ENCODE measurements at regions not wholly inside any gene's neighbourhood (a gene's known extent, or its start where the extent isn't known, plus 50 kb on each side); places are given as distances from the start of the nearest gene placed in this dataset.
"Not testable (repeated sequence)": the region's sequence is repeated elsewhere in the genome, so short reads cannot be mapped to it uniquely, and the experiment has no call there.

DNA sequence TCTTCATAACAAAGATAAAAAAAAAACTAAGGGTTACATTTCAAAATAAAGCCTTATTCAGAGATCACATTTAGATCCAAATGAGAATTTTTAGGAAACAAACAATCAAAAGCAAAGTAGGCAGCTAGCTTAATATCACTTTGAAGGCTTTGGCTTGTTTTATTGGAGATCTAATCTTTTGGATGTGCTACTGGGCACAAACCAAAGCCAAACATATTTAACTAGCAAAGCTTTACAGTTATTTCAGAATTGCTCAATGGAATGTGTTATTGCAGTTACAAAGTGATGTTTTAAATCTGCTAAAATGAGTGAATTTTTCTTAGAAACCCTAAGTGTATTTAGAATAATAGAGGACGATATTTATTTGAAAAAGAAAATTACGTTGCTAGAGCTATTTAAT lies 114.7 kb upstream of the KLHL1 start:
- DNase-seq, result no peak

DNA sequence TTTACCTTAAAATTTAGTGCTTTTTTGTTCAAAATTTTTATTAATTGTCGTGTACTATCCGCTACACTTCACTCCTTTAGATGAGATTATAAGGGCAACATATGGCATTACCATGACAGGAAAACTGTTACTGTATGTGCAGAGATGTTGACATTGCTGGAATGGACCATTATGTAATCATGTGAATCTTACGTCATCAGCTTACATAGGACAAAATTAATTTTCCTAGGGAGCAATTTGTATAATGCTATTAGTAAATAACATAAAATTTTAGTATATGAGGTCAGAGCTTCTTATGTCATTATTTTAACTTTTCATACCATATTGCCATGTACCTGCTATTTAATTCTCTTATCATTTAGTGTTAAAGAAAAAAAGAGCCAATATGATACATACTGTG lies 110.4 kb upstream of the KLHL1 start:
- no peak for DNase-seq

DNA sequence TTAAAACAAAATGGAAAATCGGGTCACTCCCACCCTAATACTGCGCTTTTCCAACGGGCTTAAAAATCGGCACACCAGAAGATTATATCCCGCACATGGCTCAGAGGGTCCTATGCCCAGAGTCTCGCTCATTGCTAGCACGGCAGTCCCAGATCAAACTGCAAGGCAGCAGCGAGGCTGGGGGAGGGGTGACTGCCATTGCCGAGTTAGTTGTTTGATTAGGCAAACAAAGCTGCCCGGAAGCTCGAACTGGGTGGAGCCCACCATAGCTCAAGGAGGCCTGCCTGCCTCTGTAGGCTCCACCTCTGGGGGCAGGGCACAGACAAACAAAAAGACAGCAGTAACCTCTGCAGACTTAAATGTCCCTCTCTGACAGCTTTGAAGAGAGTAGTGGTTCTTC lies 100.7 kb upstream of the KLHL1 start:
- DNase-seq, result not testable (repeated sequence)

DNA sequence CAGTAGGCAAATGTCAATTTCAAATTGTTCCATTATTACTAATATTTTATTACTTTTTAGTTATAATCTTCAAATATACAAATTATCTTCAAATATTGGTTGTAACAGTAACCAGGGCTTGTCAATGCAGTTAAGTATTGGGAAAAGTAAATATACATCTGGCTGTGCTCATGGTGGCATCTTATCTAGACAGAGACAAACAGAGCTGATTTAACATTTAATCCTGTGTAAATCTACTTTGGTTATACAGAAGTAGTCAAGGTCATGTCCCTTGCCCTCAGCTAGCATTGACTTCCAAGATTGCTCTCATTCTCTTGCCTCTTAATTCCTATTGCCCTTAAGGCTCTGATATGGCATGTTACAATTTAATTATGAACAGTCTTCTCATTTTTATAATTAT lies 98.4 kb upstream of the KLHL1 start:
- no peak for DNase-seq

GRCh38 chr13:70203661-70204229 lies 95.5 kb upstream of the KLHL1 start:
- no peak for DNase-seq

- no peak for DNase-seq
Measured at GRCh38 chr13:70191034-70191433, 82.8 kb upstream of the KLHL1 start.

GRCh38 chr13:70189981-70190380 lies 81.7 kb upstream of the KLHL1 start:
- no peak for DNase-seq

- no peak for DNase-seq
Measured at GRCh38 chr13:70188567-70188966, 80.3 kb upstream of the KLHL1 start.

DNA sequence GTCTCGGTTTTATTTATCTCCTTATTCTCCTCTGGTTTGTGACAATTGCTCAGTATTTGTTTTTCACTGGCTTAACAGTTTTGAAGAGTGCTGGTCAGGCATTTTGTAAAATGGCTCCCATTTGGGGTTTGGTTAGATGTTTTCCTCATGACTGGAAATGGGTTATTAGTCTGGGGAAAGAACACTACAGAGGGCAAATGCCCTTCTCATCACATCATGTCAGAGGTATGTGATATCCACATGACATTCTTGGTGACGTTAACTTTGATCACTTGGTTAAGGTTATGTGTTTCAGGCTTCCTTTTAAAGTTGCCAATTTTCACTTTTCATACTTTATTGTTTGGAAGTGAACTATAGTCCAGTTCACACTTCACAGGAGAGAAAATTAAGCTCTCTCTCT lies 74.8 kb upstream of the KLHL1 start:
- DNase-seq, result no peak

All from activated CD8-positive, alpha-beta memory T cell treated with anti-CD3 and anti-CD28 coated beads, Interleukin-2, amount 50 U/mL, for 4 hours (primary cell).